Neutrophil (primary cell): ENCODE measurements at regions not wholly inside any gene's neighbourhood (a gene's known extent, or its start where the extent isn't known, plus 50 kb on each side); places are given as distances from the start of the nearest gene placed in this dataset.
"Not testable (repeated sequence)": the region's sequence is repeated elsewhere in the genome, so short reads cannot be mapped to it uniquely, and the experiment has no call there.

Experiments
- H3K27ac ChIP-seq: fragments of 200-600 bp; sonication (generic); 2 replicates; pipeline ENCODE4 v1.5.1; 2016; ENCODE audit warnings: mild to moderate bottlenecking, moderate library complexity
- H3K27me3 ChIP-seq: fragments of 200-600 bp; sonication (generic); 2 replicates; pipeline ENCODE4 v1.6.0; 2016; ENCODE audit warnings: mild to moderate bottlenecking
- H3K36me3 ChIP-seq: fragments of 200-600 bp; sonication (generic); 2 replicates; pipeline ENCODE4 v1.5.1; 2017
- H3K4me1 ChIP-seq, 2 experiments: fragments of 200-600 bp in 1 of 2; sonication (generic) in 1 of 2; 1 replicate in 1 of 2; 2 replicates in 1 of 2; pipeline versions ENCODE4 v1.5.1 to v1.6.1; 2013 to 2016; ENCODE audit warnings: low read depth in 1 of 2, low read length in 1 of 2, mild to moderate bottlenecking in 1 of 2, moderate library complexity in 1 of 2; ENCODE audit not compliant: control insufficient read depth in 1 of 2, insufficient read depth in 1 of 2
- H3K4me3 ChIP-seq, 2 experiments: fragments of 200-600 bp in 1 of 2; sonication (generic) in 1 of 2; 1 replicate in 1 of 2; 2 replicates in 1 of 2; pipeline ENCODE4 v1.5.1; 2013 to 2016; ENCODE audit warnings: low read depth in 1 of 2, low read length in 1 of 2, mild to moderate bottlenecking in 1 of 2, moderate library complexity in 1 of 2
- H3K9me3 ChIP-seq: fragments of 200-600 bp; sonication (generic); 2 replicates; pipeline ENCODE4 v1.5.1; 2016
- CTCF ChIP-seq: fragments of 200-600 bp; sonication (generic); IDR thresholded peaks from 2 replicates; pipeline ENCODE4 v1.5.1; 2016; ENCODE audit warnings: antibody characterized with exemption

DNA sequence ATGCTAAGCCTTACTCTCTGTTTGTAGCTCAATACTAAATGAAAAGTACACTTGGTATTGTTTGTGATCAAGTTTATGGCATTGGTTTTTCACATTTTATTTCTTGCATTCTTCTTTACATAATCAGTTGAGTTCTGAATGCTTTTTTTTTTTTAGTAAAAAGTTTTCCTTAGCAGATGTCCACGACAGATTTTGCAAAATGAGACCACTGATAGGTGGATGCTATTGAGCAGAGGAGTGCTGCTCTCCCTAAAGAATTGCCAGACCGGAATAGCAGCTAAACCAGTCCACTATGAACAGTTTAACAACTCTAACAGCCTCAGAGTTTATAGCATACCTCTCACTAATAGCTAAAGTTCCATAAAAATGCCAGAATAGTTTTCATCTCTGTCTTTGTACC is 225.1 kb upstream of the CACNA2D1 start:
- H3K4me1 ChIP-seq = no peaks in the 10 kb centered on the region
- no peak overlapping the region for H3K27ac ChIP-seq
- H3K9me3 ChIP-seq = no peaks in the 10 kb centered on the region
- no peak overlapping the region for H3K4me3 ChIP-seq
- no peak for TF ChIP-seq CTCF
- no peaks in the 10 kb centered on the region for H3K36me3 ChIP-seq
- H3K27me3 ChIP-seq = no peaks in the 10 kb centered on the region

GRCh38 chr7:82665966-82666507 is 222.5 kb upstream of the CACNA2D1 start:
- no peak for TF ChIP-seq CTCF
- no peak overlapping the region for H3K27ac ChIP-seq
- no peaks in the 10 kb centered on the region for H3K4me1 ChIP-seq
- no peaks in the 10 kb centered on the region for H3K36me3 ChIP-seq
- H3K9me3 ChIP-seq = no peaks in the 10 kb centered on the region
- H3K4me3 ChIP-seq = no peak overlapping the region
- no peaks in the 10 kb centered on the region for H3K27me3 ChIP-seq

GRCh38 chr7:82655965-82656364 is 212.4 kb upstream of the CACNA2D1 start:
- TF ChIP-seq CTCF = no peak
- H3K27me3 ChIP-seq = no peaks in the 10 kb centered on the region

DNA sequence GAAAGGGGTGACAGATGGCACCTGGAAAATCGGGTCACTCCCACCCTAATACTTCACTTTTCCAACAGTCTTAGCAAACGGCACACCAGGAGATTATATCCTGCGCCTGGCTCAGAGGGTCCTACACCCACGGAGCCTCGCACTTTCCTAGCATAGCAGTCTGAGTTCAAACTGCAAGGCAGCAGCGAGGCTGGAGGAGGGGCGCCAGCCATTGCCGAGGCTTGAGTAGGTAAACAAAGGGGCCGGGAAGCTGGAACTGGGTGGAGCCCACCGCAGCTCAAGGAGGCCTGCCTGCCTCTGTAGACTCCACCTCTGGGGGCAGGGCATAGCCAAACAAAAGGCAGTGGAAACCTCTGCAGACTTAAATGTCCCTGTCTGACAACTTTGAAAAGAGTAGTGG is 206.5 kb upstream of the CACNA2D1 start:
- H3K4me3 ChIP-seq, H3K36me3 ChIP-seq, H3K27me3 ChIP-seq, H3K4me1 ChIP-seq, H3K9me3 ChIP-seq, H3K27ac ChIP-seq: not testable (repeated sequence)

More at GRCh38 chr7:82655965-82656364, 212.4 kb upstream of the CACNA2D1 start:
- Histone ChIP-seq H3K27ac (no peak overlapping the region), H3K9me3 (no peaks in the 10 kb centered on the region), H3K4me3 (no peak overlapping the region), H3K4me1 (no peaks in the 10 kb centered on the region), H3K36me3 (no peaks in the 10 kb centered on the region)

GRCh38 chr7:82633592-82633991 is 190.0 kb upstream of the CACNA2D1 start:
- H3K36me3 ChIP-seq = no peaks in the 10 kb centered on the region
- no peak for TF ChIP-seq CTCF
- no peak overlapping the region for H3K27ac ChIP-seq
- no peaks in the 10 kb centered on the region for H3K27me3 ChIP-seq
- no peak overlapping the region for H3K4me3 ChIP-seq
- H3K4me1 ChIP-seq = no peaks in the 10 kb centered on the region
- no peaks in the 10 kb centered on the region for H3K9me3 ChIP-seq

DNA sequence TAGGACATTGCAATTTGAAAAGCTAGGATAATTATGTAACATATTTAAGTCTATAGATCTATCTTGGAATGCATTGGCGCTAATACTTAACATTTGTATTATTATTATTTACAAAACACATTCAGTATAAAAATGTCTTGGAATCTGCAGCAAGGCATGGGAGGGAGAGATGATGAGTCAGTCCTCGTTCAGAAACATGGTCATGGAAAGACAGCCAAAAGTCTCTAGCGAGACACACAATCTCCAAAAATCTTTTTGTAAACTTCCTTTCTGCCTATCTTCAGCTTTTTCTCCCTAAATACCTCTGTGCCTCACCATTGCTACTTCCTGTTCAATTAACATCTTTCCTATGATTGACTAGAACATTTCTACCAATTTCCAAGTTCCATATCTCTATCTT is 188.4 kb upstream of the CACNA2D1 start:
- no peaks in the 10 kb centered on the region for H3K36me3 ChIP-seq
- no peaks in the 10 kb centered on the region for H3K4me1 ChIP-seq
- no peak for TF ChIP-seq CTCF
- no peak overlapping the region for H3K4me3 ChIP-seq
- no peak overlapping the region for H3K27ac ChIP-seq
- H3K27me3 ChIP-seq = no peaks in the 10 kb centered on the region
- H3K9me3 ChIP-seq = no peaks in the 10 kb centered on the region
